ENCODE measurements at regions not wholly inside any gene's neighbourhood (a gene's known extent, or its start where the extent isn't known, plus 50 kb on each side); places are given as distances from the start of the nearest gene placed in this dataset.

DNA sequence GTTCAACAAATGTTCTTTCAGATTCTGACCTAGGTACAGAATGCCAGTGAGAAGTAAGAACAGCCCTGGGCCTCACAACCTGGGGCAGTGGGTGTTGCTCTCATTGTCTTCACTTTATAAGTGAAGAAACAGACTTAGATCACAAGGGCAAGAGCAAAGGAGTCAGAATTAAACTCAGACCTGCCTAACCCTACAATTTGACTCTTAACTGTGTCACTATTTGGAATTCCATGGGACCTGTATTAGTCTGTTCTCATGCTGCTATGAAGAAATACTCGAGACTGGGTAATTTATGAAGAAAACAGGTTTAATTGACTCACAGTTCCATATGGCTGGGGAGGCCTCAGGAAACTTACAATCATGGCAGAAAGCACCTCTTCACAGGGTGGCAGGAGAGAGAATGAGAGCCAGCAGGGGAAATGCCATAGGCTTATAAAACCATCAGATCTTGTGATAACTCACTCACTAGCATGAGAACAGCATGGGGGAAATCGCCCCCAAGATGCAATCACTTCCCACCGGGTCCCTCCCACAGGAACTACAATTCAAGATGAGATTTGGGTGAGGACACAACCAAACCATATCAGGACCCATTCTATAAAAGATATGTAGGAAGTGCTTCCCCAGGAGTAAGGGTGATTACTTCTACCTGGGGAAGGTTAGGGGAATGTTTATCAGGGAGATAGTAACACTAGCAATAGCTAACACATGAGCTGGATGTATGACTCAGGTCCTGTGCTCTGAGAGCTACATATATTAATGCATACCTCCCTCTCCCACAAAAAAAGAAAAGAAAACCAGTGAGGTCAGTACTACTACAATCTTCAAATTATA, 270.1 kb downstream of the SOX9 start:
- no peak for DNase-seq (ENCODE audit: low spot score)

DNA sequence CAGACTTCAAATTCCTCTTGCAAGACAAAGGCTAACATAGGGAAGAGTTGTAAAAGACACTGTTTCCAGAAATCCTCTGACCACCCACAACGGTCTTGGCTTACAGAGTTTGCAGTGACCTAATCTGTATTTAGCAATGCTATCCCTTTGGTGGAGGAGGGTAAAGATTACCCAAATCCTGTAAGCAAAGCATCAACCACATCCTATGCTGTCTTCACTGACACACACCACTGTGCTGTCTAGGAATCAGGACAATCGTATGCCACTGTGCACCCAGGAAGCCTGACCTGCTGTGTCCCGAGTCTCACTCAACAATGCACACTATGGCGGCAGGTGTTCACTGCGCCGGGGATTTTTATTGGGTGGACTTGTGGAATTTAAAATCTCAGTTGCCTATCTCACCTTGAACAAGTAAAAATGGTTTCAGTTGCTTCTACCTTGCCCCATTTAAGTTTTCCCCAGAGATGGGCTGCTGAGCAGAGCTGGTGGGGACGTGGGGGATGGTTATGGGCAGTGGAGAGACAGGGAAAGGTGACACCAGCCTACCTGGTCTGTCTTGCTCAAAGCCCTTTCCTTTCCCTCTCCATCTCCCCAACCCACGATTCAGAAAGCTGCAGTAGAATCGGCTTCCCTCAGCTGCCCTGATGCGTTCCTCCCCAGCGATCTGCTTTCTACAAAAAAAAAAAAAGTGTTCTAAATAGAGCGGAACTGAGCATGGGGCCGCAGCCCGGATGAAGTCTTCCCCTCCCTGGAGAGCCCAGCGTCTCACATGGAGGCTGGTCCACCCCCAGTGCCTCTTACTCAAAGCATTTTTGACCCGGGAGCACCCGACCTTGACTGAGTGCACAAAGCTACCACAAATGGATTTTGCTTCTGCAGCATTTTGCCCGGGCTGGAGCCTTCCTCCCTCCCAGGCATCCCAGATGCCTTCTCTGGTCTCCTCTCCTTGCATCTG, 271.5 kb downstream of the SOX9 start:
- no peak for DNase-seq (ENCODE audit: low spot score)

DNA sequence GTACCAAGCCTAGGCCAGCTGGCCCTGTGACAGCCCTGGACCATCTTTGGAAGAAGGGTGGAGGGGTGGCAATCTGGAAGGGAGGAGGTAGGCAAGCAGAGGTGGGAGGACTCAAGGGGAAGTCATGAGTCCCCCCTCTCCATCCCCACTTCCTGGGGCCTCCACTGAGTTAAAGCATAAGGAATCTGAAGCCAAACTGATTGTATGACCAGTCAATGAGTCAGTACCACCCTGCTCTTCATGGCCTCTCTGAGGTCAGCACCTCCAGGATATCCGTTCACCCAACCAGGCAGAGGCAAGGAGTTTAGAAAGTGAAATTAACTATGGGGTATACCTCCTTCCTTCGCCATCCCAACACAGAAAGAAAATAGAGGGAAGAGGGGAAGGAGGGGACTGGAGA, 272.7 kb downstream of the SOX9 start:
- DNase-seq (ENCODE audit: low spot score), result no peak

DNA sequence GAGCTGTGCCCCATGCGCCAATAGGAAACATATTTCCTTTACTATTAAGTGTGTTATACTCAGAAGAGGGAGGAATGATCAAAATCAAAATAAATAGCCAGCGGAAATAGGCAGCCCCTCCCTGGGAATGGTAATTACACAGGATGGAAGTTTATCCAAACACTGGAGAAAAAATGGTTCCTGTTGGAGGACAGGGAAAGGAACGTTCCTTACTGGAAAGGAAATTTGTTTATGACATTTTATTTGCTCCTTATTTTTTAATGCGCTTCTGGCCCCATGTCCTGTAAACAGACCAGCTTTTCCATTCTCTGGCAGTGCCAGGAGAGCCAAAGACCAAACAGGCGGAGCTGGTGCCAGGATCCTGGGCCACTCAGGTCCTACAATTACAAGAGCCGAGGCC, 273.7 kb downstream of the SOX9 start:
- no peak for DNase-seq (ENCODE audit: low spot score)

DNA sequence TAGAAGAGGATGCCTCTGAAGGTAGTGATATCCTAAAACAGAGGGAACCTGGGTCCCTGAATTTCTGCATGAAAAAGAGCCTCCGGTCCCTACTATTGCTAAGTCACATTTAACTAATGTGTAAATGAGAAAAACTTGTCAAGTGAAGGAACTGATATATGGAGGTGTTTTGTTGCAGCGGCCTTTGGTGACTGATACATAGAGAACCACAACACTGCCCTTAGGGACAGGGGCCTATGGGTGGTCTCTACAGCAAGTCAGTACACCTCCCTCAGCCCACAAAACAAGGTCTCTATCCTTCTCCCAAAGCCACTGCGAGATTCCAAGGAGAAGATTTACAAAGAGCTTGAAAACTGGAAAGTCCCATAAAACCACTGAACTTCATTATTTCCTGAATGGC, 275.3 kb downstream of the SOX9 start:
- no peak for DNase-seq (ENCODE audit: low spot score)

DNA sequence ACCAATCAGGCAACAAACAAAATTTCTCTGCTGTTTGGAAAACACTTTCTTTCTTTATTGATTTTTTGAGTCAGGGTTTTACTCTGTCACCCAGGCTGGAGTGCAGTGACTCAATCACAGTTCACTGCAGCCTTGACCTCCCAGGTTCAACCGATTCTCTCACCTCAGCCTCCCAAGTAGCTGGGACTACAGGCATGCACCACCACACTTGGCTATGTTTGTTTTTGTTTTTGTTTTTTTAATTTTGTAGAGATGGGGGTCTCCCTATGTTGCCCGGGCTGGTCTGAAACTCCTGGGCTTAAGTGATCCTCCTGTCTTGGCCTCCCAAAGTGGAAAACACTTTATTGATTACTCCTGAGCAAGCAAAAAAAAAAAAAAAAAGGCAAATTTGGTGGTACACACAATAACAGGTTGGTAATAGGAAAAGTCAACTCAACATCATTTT, 276.4 kb downstream of the SOX9 start:
- no peak for DNase-seq (ENCODE audit: low spot score)

DNA sequence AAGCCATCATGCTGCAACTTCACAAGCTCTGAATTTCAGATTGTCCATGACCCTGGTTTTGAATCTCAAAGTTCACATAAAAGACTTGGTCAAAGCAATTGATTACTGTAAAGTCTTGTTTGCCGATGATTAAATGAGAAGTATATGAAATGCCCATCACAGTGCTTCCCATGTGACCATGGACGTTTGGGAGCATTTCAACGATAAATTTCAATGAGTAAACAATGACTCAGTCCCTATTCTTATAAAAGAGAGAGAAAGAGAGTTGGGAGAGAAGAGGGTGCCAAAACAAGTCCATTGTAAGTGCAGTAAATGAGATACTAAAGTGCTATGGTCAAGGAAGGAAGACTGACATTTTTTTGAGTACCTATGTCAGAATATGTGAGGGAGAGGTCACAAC, 276.9 kb downstream of the SOX9 start:
- no peak for DNase-seq (ENCODE audit: low spot score)

DNA sequence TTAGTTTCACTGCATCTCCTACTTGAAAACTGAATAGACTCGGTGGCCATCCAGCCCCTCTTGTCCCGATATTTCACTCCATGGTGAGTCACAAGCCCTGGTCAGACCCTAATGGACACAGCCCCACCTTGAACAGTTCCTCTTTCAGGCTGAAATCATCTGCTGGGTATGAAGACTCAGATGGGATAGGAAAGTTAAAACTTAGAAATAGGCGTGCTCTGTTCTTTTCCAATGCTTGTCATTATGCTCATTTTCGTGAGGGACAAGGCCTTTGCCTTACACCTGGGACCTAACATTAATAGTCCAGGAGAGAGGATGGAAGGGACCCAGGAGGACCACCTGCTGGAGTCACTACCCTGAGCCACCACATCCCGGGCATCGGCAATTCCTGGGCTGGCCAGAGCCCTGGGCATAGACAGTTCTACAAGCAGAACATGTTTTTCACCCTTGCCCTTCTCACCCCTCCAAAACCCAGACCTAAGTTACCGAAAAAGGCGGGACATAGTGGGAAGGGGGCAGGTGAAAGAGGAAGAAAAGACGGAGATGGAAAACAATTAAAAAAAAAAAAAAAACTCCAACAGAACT, 278.3 kb downstream of the SOX9 start:
- DNase-seq (ENCODE audit: low spot score), result no peak

DNA sequence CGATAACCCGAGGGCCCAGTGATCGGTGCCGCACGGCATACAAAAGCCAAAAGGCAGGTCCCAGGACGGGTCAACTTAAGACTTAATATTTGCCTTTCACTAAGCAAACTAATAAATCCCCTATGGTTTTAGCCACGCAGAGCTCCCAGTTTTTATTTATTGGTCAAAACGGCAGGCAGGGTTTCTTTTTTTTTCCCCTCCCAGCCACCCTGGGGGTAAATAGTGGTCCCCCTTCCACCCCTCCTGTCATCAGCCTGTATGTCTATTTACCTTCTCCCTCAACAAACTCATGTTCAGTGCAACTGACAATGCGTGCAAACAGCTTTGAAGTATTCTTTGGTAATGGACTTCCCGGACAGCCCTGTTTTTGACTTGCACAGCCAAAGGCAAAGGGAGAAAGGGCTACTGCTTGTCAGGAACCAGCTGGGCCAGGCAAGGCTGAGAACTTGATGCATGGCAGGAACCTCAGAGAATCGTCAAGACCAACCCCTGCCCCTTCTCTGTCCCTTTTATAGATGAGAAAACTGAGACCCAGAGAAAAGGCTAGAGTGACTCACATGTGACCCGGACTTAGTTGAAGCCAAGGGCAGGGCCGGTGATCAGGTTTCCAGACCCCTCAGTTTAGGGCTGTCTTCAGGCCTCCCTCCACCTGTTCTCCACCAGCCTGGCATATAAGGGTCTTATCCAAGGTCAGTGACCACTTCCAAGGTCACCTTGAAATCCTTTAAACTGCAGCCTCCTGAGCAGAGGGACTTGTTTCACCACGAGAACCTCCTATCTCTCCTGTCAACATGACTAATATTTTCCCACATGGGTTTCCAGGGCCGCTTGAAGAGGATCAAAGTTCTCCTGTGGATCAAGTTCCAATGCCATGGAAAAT, 279.0 kb downstream of the SOX9 start:
- DNase-seq (ENCODE audit: low spot score), result no peak

DNA sequence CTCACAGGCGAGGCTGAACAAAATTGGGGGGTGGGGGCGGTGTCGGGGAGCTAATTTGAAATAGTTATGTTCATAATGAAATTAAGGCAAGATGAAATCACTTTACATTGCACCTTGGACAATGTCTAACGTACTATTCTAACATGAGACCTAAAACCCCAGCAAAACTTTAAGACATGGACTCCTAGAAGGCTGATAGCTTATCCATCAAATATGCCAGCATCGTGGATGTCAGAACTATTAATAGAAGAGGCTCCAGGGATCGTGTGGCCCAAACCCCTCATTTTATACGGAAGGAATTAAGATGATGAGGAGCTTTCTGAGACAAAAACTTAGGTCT, 279.6 kb downstream of the SOX9 start:
- DNase-seq (ENCODE audit: low spot score), result no peak

DNA sequence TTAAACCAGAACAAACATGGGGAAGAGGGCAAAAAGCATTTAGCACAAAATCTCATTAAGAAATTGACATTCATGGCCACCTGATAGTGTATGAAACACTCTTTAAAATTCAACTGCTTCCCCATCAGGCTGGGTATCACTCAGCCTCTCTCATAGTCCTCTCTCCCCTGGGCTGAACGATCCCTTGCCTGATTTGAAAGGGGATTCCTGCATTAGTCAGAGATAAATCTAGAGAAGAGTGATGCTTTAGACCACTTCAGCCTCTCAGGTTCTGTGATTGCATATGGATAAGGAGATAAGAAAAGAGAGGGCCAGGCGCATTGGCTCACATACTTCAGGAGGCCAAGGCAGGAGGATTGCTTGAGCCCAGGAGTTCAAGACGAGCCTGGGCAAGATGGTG, 280.0 kb downstream of the SOX9 start:
- no peak for DNase-seq (ENCODE audit: low spot score)

DNA sequence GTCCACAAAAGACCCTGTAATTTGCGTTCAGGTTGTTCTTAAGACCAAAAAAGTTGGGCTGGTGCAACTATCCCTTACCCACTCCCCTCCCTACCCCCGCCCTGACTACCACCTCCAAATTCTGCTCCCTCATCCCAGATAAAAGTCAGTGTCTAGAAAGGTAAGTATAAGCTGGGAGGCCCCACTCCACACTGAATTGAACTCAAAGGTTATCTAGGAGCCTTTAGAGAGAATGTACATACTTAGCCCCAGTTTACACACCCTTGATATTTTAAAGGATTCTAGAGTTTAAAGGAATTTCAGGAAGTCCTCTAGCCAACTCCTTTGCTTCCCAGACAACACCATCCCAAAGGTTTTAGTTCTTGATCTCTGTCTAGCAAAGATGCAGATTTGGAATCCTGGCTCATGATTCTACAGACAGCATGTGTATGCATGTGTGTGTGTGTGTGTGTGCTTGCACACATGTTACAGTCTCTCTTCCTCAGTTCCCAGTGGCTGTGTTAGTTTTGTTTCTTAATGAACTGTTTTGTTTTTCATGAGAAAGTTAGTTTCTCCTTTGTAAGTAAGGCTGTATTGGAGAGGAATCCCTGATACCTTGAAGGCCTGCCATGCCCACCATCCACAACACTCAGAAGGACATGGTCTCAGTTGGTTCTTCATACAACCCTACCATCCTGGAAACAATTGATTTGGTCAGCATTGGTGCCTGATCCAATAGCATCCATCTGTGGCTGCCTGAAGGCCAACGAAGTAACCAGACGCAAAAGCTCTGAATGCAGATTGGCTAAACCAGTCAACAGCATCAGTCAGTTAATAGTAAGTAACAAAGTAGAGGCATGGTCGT, 281.3 kb downstream of the SOX9 start:
- DNase-seq (ENCODE audit: low spot score), result no peak

DNA sequence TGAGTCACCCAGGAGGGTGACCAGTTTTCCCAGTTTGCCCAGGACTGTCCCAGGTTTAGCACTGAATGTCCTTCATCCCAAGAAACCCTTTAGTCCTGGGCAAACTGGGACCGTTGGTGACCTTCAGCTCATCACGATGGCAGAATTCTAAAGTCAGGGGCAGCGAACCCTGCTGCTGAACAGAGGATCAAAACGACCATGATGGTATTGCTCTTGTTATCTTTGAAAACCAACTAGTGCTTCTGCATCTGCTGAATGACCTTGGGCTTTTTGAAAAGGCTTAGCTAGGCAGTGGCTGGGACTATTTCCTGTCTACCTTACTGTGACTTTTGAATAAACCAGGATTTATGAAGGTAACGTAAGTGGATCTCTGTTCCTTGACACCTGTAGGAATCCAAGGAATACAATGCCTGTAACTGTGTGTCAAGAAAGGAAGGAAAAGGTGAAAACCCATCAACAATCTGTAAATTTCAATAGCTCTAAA, 281.9 kb downstream of the SOX9 start:
- no peak for DNase-seq (ENCODE audit: low spot score)

DNA sequence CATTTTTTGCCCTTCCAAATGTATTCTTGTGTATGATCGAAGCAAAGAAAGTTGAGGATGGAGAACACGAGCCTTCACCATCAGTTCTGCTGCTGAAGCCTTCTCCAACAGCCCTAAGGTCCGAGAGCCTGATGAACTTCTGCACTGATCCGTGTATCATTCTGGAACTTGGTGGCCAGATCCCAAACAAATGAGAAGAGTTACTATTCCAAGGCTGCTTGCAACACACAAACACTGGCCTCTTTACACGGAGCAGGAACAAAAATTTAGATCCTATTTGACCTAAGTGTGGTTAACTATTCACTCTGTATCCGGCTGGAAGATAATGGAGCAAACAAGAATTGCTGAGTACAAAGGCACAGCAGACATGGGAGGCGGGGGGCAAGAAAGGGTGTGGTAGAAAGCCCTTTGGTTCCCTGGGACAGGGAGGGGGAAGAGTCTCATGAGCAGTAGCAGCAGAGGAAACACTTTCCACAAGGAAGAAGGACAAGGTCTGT, 282.9 kb downstream of the SOX9 start:
- no peak for DNase-seq (ENCODE audit: low spot score)

DNA sequence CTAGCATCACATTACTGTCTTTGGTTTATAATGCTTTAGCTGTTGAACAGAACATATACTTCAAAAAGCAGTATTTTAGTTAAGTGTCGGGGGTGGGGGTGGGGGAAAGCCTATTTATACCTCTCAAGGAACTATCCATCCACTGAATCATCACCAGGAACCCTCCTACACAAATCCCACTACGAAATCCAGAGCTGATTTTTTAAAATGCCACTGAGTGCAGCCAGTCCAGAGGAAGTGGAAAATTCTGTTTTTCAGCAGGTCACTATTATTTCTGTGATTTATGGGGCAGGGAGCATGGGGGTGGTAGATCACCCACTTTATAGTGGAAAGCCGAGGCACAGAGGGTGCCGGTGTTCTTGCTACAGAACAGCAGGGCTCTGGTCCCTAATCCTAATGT, 284.1 kb downstream of the SOX9 start:
- peak; percentile 25 for DNase-seq (ENCODE audit: low spot score)

DNA sequence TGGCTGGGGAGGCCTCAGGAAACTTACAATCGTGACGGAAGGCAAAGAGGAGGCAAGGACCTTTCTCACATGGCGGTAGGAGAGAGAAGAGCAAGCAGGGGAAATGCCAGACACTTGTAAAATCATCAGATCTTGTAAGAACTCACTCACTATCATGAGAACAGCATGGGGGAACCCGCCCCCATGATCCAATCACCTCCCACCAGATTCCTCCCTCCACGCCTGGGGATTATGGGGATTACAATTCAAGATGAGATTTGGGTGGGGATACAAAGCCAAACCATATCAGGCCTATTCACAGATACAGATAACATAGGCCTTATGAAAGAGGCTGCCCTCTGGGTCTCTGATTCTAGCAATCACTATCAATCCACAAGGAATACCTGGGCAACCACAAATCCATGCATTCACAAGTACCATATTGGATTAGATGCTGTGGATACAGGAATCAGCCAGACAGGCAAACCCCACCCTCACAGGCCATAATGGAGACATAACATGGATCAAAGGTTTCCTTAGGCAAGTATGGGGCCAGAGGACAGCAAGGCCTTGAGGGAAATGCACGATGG, 284.9 kb downstream of the SOX9 start:
- no peak for DNase-seq (ENCODE audit: low spot score)

DNA sequence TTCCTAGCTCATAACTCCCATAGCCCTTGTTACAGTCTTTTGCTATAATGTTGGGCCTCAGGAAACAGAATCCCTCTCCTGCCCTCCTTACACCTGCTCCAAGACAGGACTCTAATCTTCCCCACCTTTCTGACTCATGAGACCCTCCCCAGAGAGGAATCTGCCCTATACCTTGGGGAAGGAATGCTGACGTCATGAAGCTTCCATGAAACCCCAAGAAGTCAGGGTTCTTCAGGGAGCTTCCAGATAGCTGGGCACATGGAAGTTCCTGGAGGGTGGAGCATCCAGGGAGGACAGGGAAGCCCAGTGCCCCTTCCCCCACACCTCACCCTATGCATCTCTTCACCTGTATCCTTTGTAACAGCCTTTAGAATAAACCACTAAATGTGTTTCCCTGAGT, 285.7 kb downstream of the SOX9 start:
- no peak for DNase-seq (ENCODE audit: low spot score)

DNA sequence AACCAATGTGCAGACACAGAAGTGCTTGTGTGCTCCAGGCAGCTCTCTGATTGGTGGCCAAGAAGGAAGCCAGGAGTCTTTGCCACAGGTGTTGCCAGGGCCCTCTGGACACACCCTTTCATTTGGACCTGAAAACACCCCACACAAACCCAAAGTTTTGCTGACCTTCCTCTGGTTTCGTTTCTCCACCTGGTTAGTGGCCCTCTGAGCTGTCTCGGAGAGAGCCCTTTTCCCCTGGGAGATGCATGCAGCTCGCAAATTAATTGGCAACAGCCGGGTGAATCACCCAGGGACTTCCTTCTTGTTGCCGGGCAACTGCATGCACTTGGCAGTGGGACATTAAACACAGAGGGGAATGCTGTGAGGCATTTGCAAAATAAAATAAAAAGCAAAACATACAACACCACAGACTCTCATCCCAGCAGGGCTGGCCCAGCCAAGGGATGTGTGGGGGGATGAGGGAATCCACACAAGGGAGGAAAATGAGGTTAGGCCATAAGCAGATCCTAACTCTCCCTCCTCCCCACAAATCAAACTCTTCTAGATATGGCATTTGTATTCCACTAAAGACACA, 286.6 kb downstream of the SOX9 start:
- DNase-seq (ENCODE audit: low spot score), result peak; percentile 43

DNA sequence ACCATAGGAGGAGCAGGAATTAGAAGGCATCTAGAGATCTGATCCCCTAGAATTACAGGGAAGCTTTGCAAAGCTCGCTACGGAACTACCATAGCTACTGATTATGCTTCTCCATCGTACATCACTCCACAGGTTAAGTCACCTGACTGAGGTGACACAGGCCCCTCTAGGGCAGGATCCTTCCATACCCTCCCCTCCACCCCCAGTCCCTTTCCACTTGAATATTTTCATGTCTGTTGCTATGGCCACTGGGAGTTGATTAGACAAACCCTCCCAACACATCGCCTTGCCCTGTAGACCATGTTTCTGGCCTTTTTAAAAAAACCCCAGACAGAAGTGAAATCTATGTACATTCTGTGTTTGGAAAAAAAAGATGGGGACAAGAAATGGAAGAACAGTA, 287.1 kb downstream of the SOX9 start:
- DNase-seq (ENCODE audit: low spot score), result no peak

DNA sequence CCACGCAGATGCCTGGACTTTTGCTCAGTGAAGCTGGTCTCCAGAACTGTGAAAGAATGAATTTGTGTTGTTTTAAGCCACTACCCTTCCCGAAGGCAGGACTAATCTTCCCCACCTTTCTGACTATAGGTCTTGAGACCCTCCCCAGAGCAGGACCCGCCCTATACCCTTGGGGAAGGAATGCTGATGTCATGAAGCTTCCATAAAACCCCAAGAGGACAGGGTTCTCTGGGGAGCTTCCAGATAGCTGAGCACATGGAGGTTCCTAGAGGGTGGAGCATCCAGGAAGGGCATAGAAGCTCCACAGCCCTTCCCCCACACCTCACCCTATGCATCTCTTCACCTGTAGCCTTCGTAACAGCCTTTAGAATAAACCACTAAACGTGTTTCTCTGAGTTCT, 287.8 kb downstream of the SOX9 start:
- no peak for DNase-seq (ENCODE audit: low spot score)

All from putamen (tissue), 1 donor.